SK-N-MC (cell line): ENCODE measurements at regions not wholly inside any gene's neighbourhood (a gene's known extent, or its start where the extent isn't known, plus 50 kb on each side); places are given as distances from the start of the nearest gene placed in this dataset.
"Not testable (repeated sequence)": the region's sequence is repeated elsewhere in the genome, so short reads cannot be mapped to it uniquely, and the experiment has no call there.

Experiments
- EZH2 ChIP-seq: fragments of 200-600 bp; sonication (generic); IDR thresholded peaks from one replicate; pipeline ENCODE4 v1.6.1; 2017; ENCODE audit warnings: antibody characterized with exemption
- POLR2AphosphoS5 ChIP-seq: IDR thresholded peaks from 2 replicates; pipeline ENCODE4 v1.6.1; 2012; ENCODE audit warnings: mild to moderate bottlenecking, low read depth, low read length, borderline replicate concordance

- TF ChIP-seq POLR2AphosphoS5, EZH2: not testable (repeated sequence)
Observed at GRCh38 chr5:18617191-18617590, 982.9 kb downstream of the TAF11L14 start.
